HUES48 (cell line): ENCODE measurements at regions not wholly inside any gene's neighbourhood (a gene's known extent, or its start where the extent isn't known, plus 50 kb on each side); places are given as distances from the start of the nearest gene placed in this dataset.
"Not testable (repeated sequence)": the region's sequence is repeated elsewhere in the genome, so short reads cannot be mapped to it uniquely, and the experiment has no call there.

Source experiments
- H3K27ac ChIP-seq: one replicate; pipeline ENCODE4 v1.7.0; 2013; ENCODE audit warnings: low read depth, low read length, inconsistent platforms
- H3K27me3 ChIP-seq: 2 replicates; pipeline ENCODE4 v1.6.1; 2013; ENCODE audit warnings: mild to moderate bottlenecking, low read length; ENCODE audit not compliant: control insufficient read depth, insufficient read depth
- H3K36me3 ChIP-seq: 2 replicates; pipeline ENCODE4 v1.6.1; 2013; ENCODE audit warnings: low read length; ENCODE audit not compliant: control insufficient read depth, insufficient read depth
- H3K4me1 ChIP-seq: 2 replicates; pipeline ENCODE4 v1.6.1; 2013; ENCODE audit warnings: mild to moderate bottlenecking, low read length; ENCODE audit not compliant: control insufficient read depth, insufficient read depth
- H3K4me3 ChIP-seq: 2 replicates; pipeline ENCODE4 v1.5.1; 2013; ENCODE audit warnings: mild to moderate bottlenecking, low read depth, low read length
- H3K9ac ChIP-seq: 2 replicates; pipeline ENCODE4 v1.6.1; 2013; ENCODE audit warnings: mild to moderate bottlenecking, low read depth, low read length, moderate library complexity
- H3K9me3 ChIP-seq: 2 replicates; pipeline ENCODE4 v1.6.1; 2013; ENCODE audit warnings: low read length; ENCODE audit not compliant: control insufficient read depth, insufficient read depth

GRCh38 chr1:208979776-208980175 is 603.7 kb upstream of the CAMK1G start:
- Histone ChIP-seq H3K9me3 (no peaks in the 10 kb centered on the region), H3K4me3 (no peak overlapping the region), H3K27ac (no peak overlapping the region), H3K4me1 (no peaks in the 10 kb centered on the region), H3K9ac (no peak overlapping the region), H3K27me3 (no peaks in the 10 kb centered on the region), H3K36me3 (no peaks in the 10 kb centered on the region)

- no peak overlapping the region for H3K27ac ChIP-seq
- H3K27me3 ChIP-seq: no peaks in the 10 kb centered on the region
- no peaks in the 10 kb centered on the region for H3K36me3 ChIP-seq
- H3K9me3 ChIP-seq: no peaks in the 10 kb centered on the region
- no peak overlapping the region for H3K4me3 ChIP-seq
- no peak overlapping the region for H3K9ac ChIP-seq
- no peaks in the 10 kb centered on the region for H3K4me1 ChIP-seq
Measured at GRCh38 chr1:208980605-208981004, 602.9 kb upstream of the CAMK1G start.

GRCh38 chr1:208985231-208985630 is 598.3 kb upstream of the CAMK1G start:
- H3K36me3 ChIP-seq: no peaks in the 10 kb centered on the region
- no peak overlapping the region for H3K9ac ChIP-seq
- H3K27me3 ChIP-seq: no peaks in the 10 kb centered on the region
- H3K4me3 ChIP-seq: no peak overlapping the region
- H3K27ac ChIP-seq: no peak overlapping the region
- H3K9me3 ChIP-seq: no peaks in the 10 kb centered on the region; the same call in 1 of the 2 replicates
- no peaks in the 10 kb centered on the region for H3K4me1 ChIP-seq

- Histone ChIP-seq H3K9ac (no peak overlapping the region), H3K27me3 (no peaks in the 10 kb centered on the region), H3K27ac (no peak overlapping the region), H3K4me3 (no peak overlapping the region), H3K36me3 (no peaks in the 10 kb centered on the region), H3K9me3 (peaks cover 9% of the 10 kb centered on the region; the same call in 1 of the 2 replicates), H3K4me1 (no peaks in the 10 kb centered on the region)
Measured at GRCh38 chr1:208988811-208989222, 594.7 kb upstream of the CAMK1G start.

GRCh38 chr1:208990456-208990855 is 593.1 kb upstream of the CAMK1G start:
- Histone ChIP-seq H3K9me3 (peaks cover 9% of the 10 kb centered on the region; the same call in 1 of the 2 replicates), H3K36me3 (no peaks in the 10 kb centered on the region), H3K27me3 (no peaks in the 10 kb centered on the region), H3K27ac (no peak overlapping the region), H3K4me3 (no peak overlapping the region), H3K4me1 (no peaks in the 10 kb centered on the region), H3K9ac (no peak overlapping the region)

GRCh38 chr1:208997053-208997452 is 586.5 kb upstream of the CAMK1G start:
- H3K4me3 ChIP-seq, H3K9me3 ChIP-seq, H3K27me3 ChIP-seq, H3K36me3 ChIP-seq, H3K4me1 ChIP-seq, H3K9ac ChIP-seq, H3K27ac ChIP-seq: not testable (repeated sequence)

GRCh38 chr1:208997726-208998312 is 585.7 kb upstream of the CAMK1G start:
- Histone ChIP-seq H3K4me3 (no peak overlapping the region), H3K9ac (no peak overlapping the region), H3K36me3 (no peaks in the 10 kb centered on the region), H3K4me1 (no peaks in the 10 kb centered on the region), H3K27me3 (no peaks in the 10 kb centered on the region), H3K27ac (no peak overlapping the region), H3K9me3 (no peaks in the 10 kb centered on the region)

GRCh38 chr1:209008586-209008985 is 574.9 kb upstream of the CAMK1G start:
- H3K9me3 ChIP-seq: no peaks in the 10 kb centered on the region
- H3K27ac ChIP-seq: no peak overlapping the region
- H3K9ac ChIP-seq: no peak overlapping the region
- H3K27me3 ChIP-seq: no peaks in the 10 kb centered on the region
- H3K4me3 ChIP-seq: no peak overlapping the region
- H3K4me1 ChIP-seq: no peaks in the 10 kb centered on the region
- no peaks in the 10 kb centered on the region for H3K36me3 ChIP-seq

GRCh38 chr1:209010475-209011230 is 572.9 kb upstream of the CAMK1G start:
- H3K9ac ChIP-seq: no peak overlapping the region
- no peaks in the 10 kb centered on the region for H3K36me3 ChIP-seq
- no peaks in the 10 kb centered on the region for H3K9me3 ChIP-seq
- no peak overlapping the region for H3K27ac ChIP-seq
- H3K4me1 ChIP-seq: no peaks in the 10 kb centered on the region
- H3K4me3 ChIP-seq: no peak overlapping the region
- no peaks in the 10 kb centered on the region for H3K27me3 ChIP-seq

GRCh38 chr1:209012443-209013196 is 570.9 kb upstream of the CAMK1G start:
- H3K27me3 ChIP-seq: no peaks in the 10 kb centered on the region
- H3K36me3 ChIP-seq: no peaks in the 10 kb centered on the region
- H3K27ac ChIP-seq: no peak overlapping the region
- 0 out of 2 replicates have a peak, but pooled peaks cover 7% of the 10 kb centered on the region for H3K9me3 ChIP-seq
- H3K4me3 ChIP-seq: no peak overlapping the region
- H3K9ac ChIP-seq: no peak overlapping the region
- H3K4me1 ChIP-seq: no peaks in the 10 kb centered on the region

GRCh38 chr1:209015092-209015491 is 568.4 kb upstream of the CAMK1G start:
- Histone ChIP-seq H3K9me3 (peaks cover 16% of the 10 kb centered on the region; the same call in 1 of the 2 replicates), H3K4me1 (no peaks in the 10 kb centered on the region), H3K36me3 (no peaks in the 10 kb centered on the region), H3K4me3 (no peak overlapping the region), H3K27ac (no peak overlapping the region), H3K9ac (no peak overlapping the region), H3K27me3 (no peaks in the 10 kb centered on the region)
